B cell (primary cell): ENCODE measurements at regions not wholly inside any gene's neighbourhood (a gene's known extent, or its start where the extent isn't known, plus 50 kb on each side); places are given as distances from the start of the nearest gene placed in this dataset.

Experiments
- EZH2 ChIP-seq: IDR thresholded peaks from 2 replicates; pipeline ENCODE4 v1.6.1; 2012; ENCODE audit warnings: borderline replicate concordance, low read depth, mild to moderate bottlenecking, moderate library complexity, low read length; ENCODE audit not compliant: insufficient read depth, poor library complexity, severe bottlenecking
- TF ChIP-seq, protein P1 (sequence below): fragments of 200-600 bp; IDR thresholded peaks from one replicate; pipeline ENCODE4 v1.8.0; 2022; ENCODE audit warnings: antibody characterized with exemption, mild to moderate bottlenecking

DNA sequence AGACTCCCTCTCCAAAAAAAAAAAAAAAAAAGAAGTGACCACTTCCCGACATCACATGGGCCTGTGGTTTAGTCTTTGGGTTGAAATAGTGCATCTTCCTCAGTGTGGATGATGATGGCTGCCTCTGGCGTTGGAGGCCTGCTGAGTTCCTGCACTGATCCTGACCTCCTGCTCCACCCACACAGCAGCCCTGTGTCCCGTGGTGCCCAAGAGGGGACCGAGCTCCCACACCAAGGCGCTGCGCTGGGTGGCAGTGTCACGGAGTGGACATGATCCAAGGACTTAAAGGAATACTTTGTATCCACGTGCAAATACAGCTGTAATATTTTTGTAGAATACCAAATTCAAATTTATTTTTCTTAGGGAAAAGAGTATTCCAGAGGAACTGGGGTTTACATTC, 109.2 kb upstream of the PHACTR3 start:
- TF ChIP-seq, protein P1, sequence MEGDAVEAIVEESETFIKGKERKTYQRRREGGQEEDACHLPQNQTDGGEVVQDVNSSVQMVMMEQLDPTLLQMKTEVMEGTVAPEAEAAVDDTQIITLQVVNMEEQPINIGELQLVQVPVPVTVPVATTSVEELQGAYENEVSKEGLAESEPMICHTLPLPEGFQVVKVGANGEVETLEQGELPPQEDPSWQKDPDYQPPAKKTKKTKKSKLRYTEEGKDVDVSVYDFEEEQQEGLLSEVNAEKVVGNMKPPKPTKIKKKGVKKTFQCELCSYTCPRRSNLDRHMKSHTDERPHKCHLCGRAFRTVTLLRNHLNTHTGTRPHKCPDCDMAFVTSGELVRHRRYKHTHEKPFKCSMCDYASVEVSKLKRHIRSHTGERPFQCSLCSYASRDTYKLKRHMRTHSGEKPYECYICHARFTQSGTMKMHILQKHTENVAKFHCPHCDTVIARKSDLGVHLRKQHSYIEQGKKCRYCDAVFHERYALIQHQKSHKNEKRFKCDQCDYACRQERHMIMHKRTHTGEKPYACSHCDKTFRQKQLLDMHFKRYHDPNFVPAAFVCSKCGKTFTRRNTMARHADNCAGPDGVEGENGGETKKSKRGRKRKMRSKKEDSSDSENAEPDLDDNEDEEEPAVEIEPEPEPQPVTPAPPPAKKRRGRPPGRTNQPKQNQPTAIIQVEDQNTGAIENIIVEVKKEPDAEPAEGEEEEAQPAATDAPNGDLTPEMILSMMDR: no peak
- TF ChIP-seq EZH2: no peak
